Activated effector memory CD4-positive, alpha-beta T cell treated with anti-CD3 and anti-CD28 coated beads, Interleukin-2, amount 50 U/mL, for 16 hours (primary cell): ENCODE measurements at regions not wholly inside any gene's neighbourhood (a gene's known extent, or its start where the extent isn't known, plus 50 kb on each side); places are given as distances from the start of the nearest gene placed in this dataset.

Experiments used
- DNase-seq: peaks from one replicate; pipeline ENCODE4 v3.0.0-alpha.2; 2020

DNA sequence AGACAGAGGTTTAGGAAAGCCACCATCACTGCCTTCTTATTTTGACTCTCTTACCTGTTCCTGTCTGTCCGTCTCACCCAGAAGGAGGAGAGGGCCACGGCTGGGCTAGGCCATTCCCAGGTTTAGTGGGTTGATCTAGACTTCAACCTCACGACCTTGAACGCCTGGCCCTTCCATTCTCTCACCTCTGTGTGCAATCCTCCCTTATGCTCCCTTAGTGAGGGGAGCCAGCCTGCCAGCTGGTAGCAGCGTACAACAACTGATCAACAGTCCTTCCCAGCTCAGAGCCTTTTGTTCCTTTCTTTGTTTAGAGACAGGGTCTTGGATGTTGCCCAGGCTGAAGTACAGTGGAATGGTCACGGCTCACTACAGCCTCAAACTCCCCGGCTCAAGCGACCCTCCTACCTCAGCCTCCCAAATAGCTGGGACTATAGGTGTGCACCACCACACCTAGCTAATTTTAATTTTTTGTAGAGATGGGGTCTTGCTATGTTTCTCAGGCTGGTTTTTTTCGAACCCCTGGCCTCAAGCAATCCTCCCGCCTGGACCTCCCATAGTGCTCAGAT is 123.9 kb downstream of the ZNF664 start:
- DNase-seq, result no peak

DNA sequence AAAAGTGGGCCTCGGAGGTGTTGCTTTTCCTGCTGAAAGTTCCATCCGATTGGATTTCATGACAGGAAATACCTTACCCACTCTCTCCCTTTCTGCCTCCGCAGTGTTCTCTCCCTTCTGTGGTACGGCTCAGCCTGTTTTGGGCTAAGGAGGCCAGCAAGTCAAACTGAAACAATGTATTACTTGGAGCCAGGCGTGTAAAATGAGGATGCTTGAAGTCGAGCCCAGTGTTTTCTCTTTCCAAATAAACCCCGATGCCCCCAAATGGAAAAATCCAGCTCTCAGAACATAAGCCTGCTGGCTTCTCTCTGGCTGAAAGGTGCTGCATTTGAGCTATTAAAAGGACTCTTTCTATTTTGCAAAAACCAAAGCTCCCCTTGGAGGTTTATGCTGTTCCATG is 124.7 kb downstream of the ZNF664 start:
- no peak for DNase-seq

DNA sequence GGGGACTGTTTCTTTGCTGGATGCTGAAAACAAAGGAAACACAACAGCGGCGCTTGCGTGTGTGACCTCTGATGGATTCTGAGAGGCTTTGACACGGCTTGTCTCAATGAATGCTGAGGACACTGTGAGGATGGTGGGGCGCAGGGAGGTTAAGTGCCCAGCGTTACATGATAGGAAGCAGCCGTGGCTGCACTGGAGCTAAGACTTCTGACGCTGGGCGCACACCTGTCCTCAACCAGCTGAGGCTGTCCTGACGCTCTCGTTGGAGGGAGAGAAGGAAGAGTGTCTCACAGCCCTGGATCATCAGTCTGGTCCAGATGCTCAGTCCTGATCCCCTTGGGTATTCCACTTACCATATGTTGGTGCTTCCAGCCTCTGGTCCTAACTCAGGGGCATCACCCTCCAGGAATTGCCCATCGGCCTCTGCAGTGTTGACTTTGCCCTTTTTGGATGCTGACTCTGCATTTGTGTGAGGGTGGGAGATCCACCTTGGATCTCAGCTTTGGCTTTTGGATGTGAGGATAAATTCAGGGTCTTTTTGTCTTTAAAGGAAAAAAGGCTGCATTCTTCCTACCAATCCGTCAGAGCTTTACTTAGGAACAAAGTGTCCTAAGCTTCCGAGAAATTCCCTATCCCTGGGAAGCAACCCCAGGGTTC is 125.2 kb downstream of the ZNF664 start:
- no peak for DNase-seq

DNA sequence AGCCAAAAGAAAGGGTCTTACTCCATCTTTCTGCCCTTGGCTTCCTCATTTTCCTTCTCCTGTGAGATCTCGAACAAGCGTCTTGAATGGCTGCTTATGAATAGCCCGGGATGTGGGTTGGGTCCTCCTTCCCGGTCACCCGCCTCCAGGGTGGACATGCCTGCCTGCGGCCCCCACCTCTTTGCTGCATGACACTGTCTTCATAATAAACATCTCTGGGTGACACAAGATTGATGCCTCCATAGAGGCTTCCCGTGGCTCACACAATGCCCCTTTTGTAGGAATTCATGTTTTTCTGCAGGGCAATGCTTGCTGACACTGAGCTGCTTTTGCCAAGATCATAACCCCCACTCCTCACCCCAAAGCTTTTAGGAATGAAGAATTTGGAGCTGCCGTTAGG is 125.9 kb downstream of the ZNF664 start:
- no peak for DNase-seq

DNA sequence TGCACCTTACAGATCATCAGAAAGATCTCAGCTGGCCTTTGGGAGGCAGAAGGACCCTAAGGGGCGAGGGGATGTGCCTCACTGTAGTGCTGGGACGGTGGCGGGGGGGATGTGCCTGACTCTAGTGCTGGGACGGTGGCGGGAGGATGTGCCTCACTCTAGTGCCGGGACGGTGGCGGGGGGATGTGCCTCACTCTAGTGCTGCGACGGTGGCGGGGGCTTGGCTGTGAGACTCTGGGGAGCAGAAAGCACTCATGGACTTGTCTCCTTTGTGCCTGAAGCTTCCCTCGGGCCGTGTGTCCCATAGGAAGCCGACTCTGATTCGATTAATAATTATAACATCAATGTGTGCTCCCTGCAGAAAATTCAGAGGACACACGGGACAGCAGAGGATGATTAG is 126.6 kb downstream of the ZNF664 start:
- peak; percentile 45 for DNase-seq

DNA sequence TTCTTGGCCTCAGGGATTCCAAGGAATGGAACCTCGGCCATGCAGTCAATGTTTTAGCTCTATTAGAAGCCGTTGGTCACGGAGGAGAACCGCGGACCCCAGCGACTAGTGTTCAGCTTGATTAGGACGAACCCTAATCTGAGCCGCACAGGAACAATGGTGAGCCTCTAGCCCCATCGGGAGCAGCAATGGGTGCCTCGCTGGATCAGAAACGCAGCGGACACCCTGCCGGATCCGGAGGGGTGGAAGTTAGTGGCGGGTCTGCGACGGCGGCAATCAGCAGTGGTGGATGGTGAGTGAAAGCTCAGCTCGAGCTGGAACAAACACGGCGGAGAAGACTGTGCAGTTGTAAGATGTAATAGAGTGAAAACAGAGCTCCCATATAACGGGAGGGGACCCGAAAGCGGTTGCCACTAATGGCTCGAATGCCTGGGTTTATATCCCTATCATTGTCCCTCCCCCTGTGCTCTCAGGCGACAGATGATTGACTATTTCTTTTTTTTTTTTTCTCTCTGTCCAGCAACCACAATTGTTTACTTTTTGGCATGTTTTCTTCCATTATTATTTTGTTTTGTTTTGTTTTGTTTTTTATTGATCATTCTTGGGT is 127.7 kb downstream of the ZNF664 start:
- peak; percentile 24 for DNase-seq

DNA sequence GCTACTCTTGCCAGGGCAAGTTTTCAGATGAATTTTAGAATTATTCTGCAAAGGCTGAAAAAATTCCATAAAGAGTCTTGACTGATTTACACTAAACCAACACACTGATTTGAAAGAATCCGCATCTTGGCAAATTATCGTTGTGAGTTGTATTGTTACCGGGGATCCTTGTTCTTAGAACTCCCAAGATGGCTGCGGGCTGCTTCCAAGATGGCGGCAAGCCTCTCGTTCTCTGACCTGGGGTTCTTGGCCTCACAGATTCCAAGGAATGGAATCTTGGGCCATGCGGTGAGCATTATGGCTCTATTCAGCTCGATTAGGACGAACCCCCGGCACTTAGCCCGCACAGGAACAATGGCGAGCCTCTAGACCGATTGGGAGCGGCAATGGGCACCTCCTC is 132.5 kb downstream of the ZNF664 start:
- DNase-seq, result peak; percentile 16

DNA sequence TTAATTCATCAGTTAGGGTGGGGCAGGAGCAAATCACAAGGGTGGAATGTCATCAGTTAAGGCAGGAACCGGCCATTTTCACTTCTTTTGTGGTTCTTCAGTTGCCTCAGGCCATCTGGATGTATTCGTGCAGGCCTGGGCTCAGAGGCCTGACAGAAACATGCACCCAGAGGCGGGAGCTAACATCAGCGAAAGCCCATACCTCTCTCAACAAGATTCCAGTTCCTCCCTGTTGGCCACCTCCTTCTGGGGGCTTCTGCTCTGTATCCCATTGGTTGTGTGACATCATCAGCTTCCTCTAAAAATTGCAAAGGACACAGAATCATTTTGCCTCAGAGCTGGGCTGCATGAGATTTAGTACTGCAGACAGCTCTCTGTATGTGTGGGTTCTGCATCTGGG is 134.3 kb downstream of the ZNF664 start:
- DNase-seq, result no peak

DNA sequence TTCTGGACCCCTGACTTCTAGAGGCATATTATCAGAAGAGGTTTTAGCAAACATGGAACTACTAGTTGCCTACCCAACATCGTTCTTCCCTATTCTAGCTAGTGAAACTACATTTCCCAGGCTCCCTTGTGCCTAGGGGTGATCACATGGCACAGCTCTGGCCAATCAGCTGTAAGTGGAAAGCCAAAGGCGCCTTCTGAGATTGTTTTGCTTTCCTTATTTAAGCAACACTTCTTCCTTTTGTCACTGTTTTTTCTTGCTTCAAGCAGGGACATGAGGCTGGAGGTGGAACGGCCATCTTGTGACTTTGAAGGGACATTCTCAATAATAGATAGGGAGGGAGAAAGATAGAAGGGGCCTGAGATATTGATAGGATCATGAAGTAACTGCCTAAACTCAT is 136.7 kb downstream of the ZNF664 start:
- DNase-seq, result peak; percentile 36

DNA sequence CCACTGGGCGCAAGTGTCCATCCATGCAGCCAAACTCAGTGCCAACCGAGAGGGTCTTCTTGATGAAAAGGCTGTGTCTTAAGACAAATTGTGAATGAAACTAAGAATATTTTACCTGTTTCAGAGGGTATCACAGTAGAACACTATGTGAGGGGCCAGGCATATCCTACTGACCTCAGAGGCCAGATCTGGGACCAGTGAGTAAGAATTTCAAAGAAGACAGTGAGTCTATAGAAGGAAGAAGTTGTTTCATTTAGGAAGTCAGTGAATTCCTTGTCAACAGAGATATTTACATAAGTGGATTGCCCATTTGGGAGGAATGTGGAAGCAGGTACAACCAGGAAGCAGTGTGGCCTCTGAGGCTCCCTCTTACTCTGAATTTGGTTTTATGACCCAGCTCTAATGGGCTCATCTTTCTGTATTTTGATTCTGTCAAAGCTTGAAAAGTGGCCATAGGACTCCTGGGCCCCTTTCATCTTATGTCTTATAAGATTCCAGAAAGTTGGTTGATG is 137.4 kb downstream of the ZNF664 start:
- DNase-seq, result no peak

DNA sequence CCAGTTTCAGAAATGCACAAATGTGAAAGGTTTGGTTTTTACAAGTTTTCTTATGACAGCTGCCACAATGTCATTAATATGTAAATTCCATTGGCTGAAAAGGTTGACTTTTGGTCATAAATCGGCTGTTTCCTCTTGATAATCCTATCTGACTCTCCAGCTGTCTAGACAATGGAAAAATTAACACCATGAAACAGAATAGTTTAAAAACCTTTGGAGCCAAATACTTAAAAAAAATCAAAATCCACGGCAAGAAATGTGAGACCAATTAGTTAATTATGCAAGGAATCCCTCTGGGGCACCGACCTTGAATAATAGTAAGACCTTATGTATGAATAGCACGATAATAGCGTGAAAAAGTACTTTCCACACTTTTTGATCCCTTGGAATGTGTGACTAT is 138.0 kb downstream of the ZNF664 start:
- no peak for DNase-seq

DNA sequence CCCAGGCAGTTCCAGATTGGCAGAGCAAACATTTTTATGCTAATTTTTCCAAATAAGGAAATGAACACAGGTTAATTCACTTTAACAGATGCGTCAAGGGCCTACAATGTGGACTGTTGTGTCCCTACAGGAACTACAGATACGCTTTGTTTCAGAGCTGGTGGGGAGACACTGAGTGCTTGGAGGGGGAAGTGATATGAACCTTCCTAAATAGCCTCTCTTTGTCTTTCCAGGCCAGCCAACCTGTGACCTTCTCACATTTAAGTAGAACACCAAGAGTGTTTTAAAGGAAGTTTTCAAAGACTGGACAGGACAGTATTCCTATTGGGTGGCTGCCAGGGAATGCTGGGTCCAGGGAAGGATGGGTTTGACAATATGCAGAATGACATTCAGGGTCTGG is 141.3 kb downstream of the ZNF664 start:
- no peak for DNase-seq

DNA sequence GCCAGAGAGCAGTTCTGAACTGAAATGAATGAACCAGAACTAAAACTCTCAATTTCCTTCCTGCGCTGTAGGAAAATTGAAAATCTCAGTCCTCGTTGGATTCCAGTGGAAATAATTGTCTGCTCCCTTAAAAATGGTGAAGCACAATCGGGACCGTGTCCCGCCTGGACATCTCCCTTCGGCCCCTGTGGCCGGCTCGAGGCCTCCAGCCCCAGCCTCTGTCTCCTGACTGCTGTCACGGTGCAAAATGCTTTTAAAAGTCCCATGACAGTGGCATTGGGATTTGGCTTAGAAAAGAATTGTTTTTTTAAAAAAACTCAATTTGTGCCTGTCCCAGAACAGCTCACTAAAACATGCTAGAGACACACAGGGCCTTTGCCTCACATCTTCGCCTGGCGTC is 142.5 kb downstream of the ZNF664 start:
- DNase-seq, result no peak

DNA sequence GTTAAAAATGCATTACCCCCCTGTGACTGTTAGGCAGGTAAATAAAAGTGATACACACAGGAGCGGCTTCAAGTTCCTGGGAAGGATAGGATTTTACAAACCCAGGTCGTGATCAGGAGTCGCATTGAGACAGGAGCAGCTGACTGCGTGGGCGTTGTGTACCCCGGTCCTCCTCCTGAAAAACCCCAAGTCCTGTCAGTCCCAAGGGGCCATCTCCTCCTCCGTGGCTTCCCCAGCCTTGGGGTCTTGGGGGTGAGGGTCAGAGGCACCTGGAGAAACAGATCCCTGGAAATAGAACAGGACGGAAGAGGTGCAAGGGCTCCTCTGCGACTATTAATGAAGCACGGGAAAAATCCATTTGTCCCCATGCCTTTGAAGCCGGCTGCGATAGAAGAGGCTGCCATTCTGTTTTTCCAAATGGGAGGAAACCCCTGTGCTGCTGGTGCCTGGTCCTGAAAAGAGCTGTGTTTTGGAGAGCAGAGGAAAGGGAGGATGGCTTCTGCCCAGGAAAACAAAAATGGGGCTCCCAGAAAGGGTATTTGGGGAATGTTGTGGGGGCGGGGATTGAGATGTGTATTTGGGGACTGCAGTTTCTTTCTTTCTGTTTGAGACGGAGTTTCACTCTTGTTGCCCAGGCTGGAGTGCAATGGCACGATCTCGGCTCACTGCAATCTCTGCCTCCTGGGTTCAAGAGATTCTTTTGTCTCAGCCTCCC is 143.1 kb downstream of the ZNF664 start:
- no peak for DNase-seq

DNA sequence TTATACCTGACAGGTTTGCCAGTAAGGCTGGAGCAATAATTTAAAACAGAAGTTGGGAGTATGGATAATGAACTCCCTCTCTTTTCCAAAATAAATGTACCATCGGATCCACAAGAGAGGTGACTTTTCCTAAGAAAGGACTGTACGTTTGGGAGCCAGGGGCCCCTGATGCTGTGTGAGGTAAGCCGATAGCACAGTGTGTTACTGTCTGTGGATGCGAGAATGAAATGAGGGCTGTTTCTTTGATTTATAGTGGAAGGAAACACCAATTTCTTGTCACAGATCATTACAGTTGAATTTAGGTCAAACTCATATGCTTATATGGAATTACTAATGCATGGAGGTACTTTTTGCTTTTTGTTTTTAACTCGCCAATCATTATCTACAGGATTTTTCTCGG is 147.7 kb downstream of the ZNF664 start:
- DNase-seq, result peak; percentile 9

DNA sequence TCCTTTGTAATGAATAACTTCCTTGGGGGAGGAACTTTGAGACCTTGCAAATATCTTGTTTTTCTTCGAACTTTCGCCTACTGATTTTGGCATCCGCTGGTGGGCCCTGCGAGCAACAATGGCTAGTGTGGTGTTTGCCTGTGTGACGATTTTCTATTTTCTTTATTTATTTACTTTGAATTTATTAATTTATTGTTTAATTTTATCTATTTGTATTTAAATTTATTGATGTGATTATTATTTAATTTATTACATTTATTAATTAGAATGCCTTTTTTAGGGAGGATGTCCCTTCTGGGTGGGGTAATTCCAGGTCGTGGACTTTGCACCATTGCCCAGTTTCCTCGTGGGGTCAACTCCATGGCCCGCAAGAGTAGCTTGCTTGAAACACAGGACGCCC is 149.7 kb downstream of the ZNF664 start:
- no peak for DNase-seq

DNA sequence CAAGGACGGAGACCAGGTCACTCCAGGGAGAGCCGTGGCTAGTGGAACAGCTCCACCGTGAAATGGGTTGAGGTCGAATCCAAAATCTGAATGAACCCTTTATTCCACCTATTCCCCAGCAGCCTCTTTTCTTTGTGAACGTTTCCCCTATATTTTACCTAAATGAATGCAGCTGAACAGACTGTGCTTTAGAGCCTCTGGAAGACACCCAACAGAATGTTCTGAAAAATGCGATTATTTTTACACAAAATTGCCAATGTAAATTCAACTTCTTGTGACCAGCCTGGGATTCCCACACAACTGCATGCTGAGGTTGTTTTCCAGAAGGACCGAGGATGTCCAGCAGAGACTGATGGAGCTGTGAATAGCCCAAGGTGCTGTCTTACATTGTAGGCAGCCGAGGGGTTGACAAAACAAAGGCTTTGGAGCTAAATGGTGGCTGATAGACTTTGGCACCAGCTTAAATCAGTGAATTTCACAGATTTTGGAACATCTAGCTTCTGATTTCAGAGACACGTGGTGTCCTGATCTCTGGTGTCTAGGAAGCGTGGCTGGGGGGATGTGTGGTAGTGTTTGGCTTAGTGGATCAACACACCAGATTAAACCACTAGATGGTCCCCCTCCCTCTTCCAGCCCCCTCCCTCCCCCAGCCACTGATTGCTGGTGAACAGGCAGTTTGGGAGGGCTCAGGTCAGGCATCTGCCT is 150.4 kb downstream of the ZNF664 start:
- DNase-seq, result peak; percentile 37

DNA sequence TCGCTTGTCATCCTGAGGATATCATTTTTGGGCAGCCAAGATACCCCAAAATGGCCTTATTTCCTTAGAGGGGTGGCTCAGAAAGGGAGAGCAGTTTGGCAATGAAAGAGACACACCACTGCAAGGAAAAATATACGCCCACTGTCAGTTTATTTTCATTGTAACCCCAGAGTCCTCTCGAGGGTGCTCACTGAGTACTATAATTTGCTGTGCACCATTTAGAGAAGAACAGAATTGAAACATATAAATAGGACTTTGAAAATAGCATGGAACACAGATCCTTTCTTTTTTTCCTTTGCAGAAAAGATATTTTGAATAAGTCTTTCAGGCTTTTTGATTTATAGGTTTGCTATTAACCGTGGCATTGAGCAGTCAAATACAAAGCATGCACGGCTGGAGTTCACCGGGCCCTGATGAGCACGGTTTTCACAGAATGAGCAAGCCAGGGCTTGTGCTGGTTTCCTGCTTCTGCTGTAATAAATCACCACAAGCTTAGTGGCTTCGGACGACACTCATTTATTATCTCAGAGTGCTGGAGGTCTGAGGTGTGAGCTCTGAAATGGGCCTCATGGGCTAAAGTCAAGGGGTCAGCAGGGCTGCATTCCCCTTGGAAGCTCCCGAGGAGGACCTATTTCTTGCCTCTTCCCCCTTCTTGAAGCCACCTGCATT is 152.3 kb downstream of the ZNF664 start:
- DNase-seq, result no peak

DNA sequence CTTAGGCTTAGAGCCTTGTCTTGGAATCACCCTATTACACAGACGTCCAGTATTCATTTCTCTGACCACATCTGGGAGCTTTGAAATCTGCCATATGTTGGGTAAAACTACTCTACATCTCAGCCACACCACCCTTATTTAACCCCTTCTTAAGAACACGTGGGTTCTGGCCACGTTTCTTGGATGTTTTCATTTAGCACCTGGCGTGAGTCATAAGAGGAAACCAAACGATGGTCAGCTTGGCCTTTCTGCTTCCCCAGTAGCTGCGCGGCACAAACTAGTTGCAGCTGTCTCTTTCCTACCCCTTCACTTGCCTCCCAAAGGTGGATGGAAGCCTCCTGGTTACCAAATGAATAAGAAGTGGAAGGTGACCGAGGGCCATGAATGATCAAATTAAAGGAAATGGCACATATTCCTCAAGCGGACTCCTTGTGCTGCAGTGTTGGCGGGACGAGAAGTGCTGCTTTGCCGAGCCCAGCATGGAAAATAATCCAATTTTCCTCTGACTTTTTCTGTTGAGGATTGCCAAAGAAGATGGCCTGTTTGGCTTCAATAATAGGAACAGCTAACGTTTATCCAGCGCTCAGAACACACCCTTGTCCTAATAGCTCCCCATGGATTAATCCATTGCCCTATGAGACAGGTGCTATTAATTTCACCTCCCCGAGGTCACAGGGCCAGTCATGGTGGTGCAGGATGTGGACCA is 154.1 kb downstream of the ZNF664 start:
- DNase-seq, result no peak

DNA sequence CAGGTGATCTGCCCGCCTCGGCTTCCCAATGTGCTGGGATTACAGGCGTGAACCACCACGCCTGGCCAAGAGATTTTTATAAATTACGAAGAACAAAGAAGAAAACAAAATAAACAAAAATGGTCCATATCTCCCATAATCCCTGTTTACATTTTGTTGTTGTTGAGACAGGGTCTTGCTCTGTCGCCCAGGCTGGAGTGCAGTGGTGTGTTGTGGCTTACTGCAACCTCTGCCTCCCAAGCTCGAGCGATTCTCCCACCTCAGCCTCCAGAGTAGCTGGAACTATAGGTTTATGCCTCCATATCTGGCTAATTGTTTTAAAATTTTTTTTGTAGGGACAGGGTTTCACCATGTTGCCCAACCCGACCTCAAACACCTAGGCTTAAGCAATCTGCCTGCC is 156.1 kb downstream of the ZNF664 start:
- DNase-seq, result peak; percentile 5

DNA sequence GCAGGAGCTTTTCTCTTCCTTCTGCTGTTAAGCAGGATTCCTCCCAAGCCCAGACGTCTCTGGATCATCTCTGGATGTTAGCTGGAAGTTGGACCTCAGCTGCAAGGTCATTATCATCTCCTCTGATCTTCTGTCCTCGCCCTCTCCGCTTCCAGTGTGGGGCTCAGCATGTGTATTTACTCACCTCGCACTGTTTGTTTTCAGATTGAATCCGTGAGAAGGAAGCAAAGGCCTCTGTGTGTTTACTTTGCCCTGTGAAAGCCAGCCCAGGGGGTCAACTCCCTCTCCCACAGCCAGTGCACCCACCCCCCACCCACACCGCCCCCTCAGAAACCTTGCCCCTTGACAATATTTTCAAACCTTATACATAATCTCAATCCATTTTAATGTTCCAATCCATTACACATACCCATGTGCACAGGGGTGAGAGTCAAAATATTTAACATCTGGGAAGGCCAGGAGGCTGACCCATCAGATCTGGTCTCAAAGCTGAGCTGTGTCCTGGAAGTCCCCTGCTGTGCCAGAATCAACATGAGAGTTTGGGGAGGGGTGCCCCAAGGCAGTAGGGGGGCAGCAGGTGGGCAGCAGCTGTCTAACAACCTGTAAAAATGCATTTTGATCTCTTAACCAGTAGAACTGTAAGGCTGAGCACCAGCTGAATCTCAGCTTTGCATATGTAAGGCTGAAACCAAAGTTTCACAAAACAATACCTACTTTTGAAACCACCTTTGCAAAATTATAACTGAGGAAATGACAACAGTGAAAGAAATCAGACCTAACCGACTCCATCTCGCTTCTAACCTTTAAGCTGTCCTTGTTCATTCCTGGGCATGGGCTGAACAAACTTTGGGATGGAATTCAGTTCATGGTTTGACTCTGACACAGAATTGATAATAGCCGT is 157.9 kb downstream of the ZNF664 start:
- no peak for DNase-seq
